HCT116 (cell line): ENCODE measurements at regions not wholly inside any gene's neighbourhood (a gene's known extent, or its start where the extent isn't known, plus 50 kb on each side); places are given as distances from the start of the nearest gene placed in this dataset.

Experiments used
- ATAC-seq: fragments of 200-7000 bp; cut with Tn5 transposase; 2 replicates; pipeline ENCODE4 v1.9.1; 2020; ENCODE audit warnings: mild to moderate bottlenecking, moderate library complexity
- BruUV-seq: library from RNA; stranded (reverse); fragments of 400-500 nt; replicated peaks from 2 replicates; lab custom pipeline; 2021; lab: Mats Ljungman, UMichigan
- CTCF ChIA-PET: fragments of 300-600 bp; sonication (Branson Sonifier 250); formaldehyde crosslinking; loops from one replicate; lab custom pipeline; 2021; ENCODE audit warnings: antibody characterized with exemption; lab: Charles Lee
- POLR2A ChIA-PET: fragments of 300-600, 350-600 bp; sonication (Branson Sonifier 250); formaldehyde crosslinking; loops from one replicate; lab custom pipeline; 2021; ENCODE audit warnings: antibody characterized with exemption; lab: Charles Lee
- RAD21 ChIA-PET, 2 experiments: fragments of 300-600 bp; sonication (Branson Sonifier 250); formaldehyde crosslinking; loops; one replicate each; lab custom pipeline; 2023; ENCODE audit warnings: low total read pairs in 2 of 2; ENCODE audit not compliant: uncharacterized antibody in 2 of 2, unreplicated experiment in 2 of 2, low non-redundant PET in 1 of 2; lab: Charles Lee
- DNase-seq: peaks from one replicate; pipeline ENCODE4 v3.0.0-alpha.2; 2010; ENCODE audit warnings: low read depth, low spot score
- H2AFZ ChIP-seq: fragments of 200-600 bp; shearing (Covaris generic), sonication (generic); 2 replicates; pipeline ENCODE4 v1.6.1; 2017; ENCODE audit warnings: low read depth, mixed run types, mixed read lengths, antibody characterized with exemption, low read length; ENCODE audit not compliant: poor library complexity, severe bottlenecking
- H3K27ac ChIP-seq: 2 replicates; pipeline ENCODE4 v1.5.1; 2012; ENCODE audit warnings: low read depth, low read length
- H3K27me3 ChIP-seq: fragments of 200-600 bp; sonication (generic); 2 replicates; pipeline ENCODE4 v1.6.1; 2016; ENCODE audit warnings: mixed run types, low read length, mixed read lengths; ENCODE audit not compliant: insufficient read depth
- H3K36me3 ChIP-seq, 2 experiments: fragments of 200-500 bp in 1 of 2; fragments of 200-600 bp in 1 of 2; sonication (Bioruptor generic) in 1 of 2; sonication (generic) in 1 of 2; 2 replicates each; pipeline versions ENCODE4 v1.5.1 to v1.6.1; 2014 to 2016; ENCODE audit warnings: low read length in 2 of 2, inconsistent platforms in 1 of 2, mixed read lengths in 1 of 2, mixed run types in 1 of 2; ENCODE audit not compliant: insufficient read depth in 2 of 2, control insufficient read depth in 1 of 2
- H3K4me1 ChIP-seq, 2 experiments: fragments of 200-600 bp in 1 of 2; sonication (generic) in 1 of 2; 2 replicates each; pipeline versions ENCODE4 v1.5.1 to v1.6.1; 2012 to 2017; ENCODE audit warnings: low read length in 2 of 2, inconsistent platforms in 1 of 2, mild to moderate bottlenecking in 1 of 2, mixed read lengths in 1 of 2, mixed run types in 1 of 2, moderate library complexity in 1 of 2; ENCODE audit not compliant: insufficient read depth in 2 of 2, control insufficient read depth in 1 of 2
- H3K4me2 ChIP-seq: fragments of 200-600 bp; sonication (generic); 2 replicates; pipeline ENCODE4 v1.6.1; 2017; ENCODE audit warnings: mixed run types, low read length, mixed read lengths
- H3K4me3 ChIP-seq, 2 experiments: fragments of 200-600 bp in 1 of 2; sonication (generic) in 1 of 2; replicated peaks in 1 of 2; 2 replicates each; pipeline ENCODE4 v1.5.1; 2011 to 2016; ENCODE audit warnings: low read length in 2 of 2, control low read depth in 1 of 2, low read depth in 1 of 2, mild to moderate bottlenecking in 1 of 2, mixed read lengths in 1 of 2, mixed run types in 1 of 2
- H3K79me2 ChIP-seq: fragments of 200-600 bp; sonication (generic); 2 replicates; pipeline ENCODE4 v1.6.1; 2017; ENCODE audit warnings: mild to moderate bottlenecking, mixed run types, low read length, moderate library complexity, mixed read lengths; ENCODE audit not compliant: insufficient read depth
- H3K9ac ChIP-seq: fragments of 200-600 bp; sonication (generic); 2 replicates; pipeline ENCODE4 v1.6.1; 2016; ENCODE audit warnings: low read length, mixed read lengths
- H3K9me2 ChIP-seq: fragments of 200-600 bp; sonication (generic), shearing (Covaris generic); 2 replicates; pipeline ENCODE4 v1.6.1; 2017; ENCODE audit warnings: mixed run types, mild to moderate bottlenecking, moderate library complexity; ENCODE audit not compliant: insufficient read depth
- H3K9me3 ChIP-seq, 2 experiments: fragments of 200-500 bp in 1 of 2; fragments of 200-600 bp in 1 of 2; sonication (Bioruptor generic) in 1 of 2; sonication (generic) in 1 of 2; 2 replicates each; pipeline ENCODE4 v1.6.1; 2014 to 2017; ENCODE audit warnings: low read length in 2 of 2, mixed read lengths in 2 of 2, inconsistent platforms in 1 of 2, low read depth in 1 of 2, mild to moderate bottlenecking in 1 of 2, mixed run types in 1 of 2, moderate library complexity in 1 of 2; ENCODE audit not compliant: control insufficient read depth in 1 of 2, insufficient read depth in 1 of 2
- H4K20me1 ChIP-seq: fragments of 200-600 bp; sonication (generic), shearing (Covaris generic); 2 replicates; pipeline ENCODE4 v1.6.1; 2017; ENCODE audit warnings: mixed run types, mild to moderate bottlenecking, moderate library complexity; ENCODE audit not compliant: insufficient read depth
- CEBPB ChIP-seq: IDR thresholded peaks from 2 replicates; pipeline ENCODE4 v1.6.1; 2012; ENCODE audit warnings: low read depth
- ELF1 ChIP-seq: IDR thresholded peaks from 2 replicates; pipeline ENCODE4 v1.6.1; 2012; ENCODE audit warnings: low read depth, borderline replicate concordance
- POLR2A ChIP-seq: IDR thresholded peaks from 2 replicates; pipeline ENCODE4 v1.7.0; 2011; ENCODE audit warnings: borderline replicate concordance; ENCODE audit not compliant: insufficient read depth, insufficient read length; ENCODE audit errors: extremely low read depth
- POLR2AphosphoS5 ChIP-seq: IDR thresholded peaks from 2 replicates; pipeline ENCODE4 v1.6.1; 2011; ENCODE audit warnings: mild to moderate bottlenecking, low read depth, low read length, moderate library complexity
- SRF ChIP-seq: IDR thresholded peaks from 2 replicates; pipeline ENCODE4 v1.6.1; 2012; ENCODE audit warnings: low read depth
- TCF7L2 ChIP-seq: IDR thresholded peaks from 2 replicates; pipeline ENCODE4 v1.7.0; 2011; ENCODE audit warnings: borderline replicate concordance, inconsistent platforms; ENCODE audit not compliant: insufficient read depth, insufficient read length; ENCODE audit errors: extremely low read depth
- YY1 ChIP-seq: IDR thresholded peaks from 2 replicates; pipeline ENCODE4 v1.6.1; 2011; ENCODE audit warnings: low read length, low read depth, moderate library complexity, mild to moderate bottlenecking; ENCODE audit not compliant: insufficient replicate concordance; ENCODE audit errors: extremely low read depth
- intact Hi-C: fragments of 100-400 bp; cut with micrococcal nuclease; formaldehyde crosslinking; loops from 2 replicates; pipeline ENCODE4 v1.10.0; 2022
- TF ChIP-seq, protein P1 (sequence below): IDR thresholded peaks from 2 replicates; pipeline ENCODE4 v1.6.1; 2012; ENCODE audit warnings: low read depth
- TF ChIP-seq, protein P2 (sequence below): IDR thresholded peaks from 2 replicates; pipeline ENCODE4 v1.6.1; 2012
- TF ChIP-seq, protein P3 (sequence below): IDR thresholded peaks from 2 replicates; pipeline ENCODE4 v1.6.1; 2011; ENCODE audit warnings: mild to moderate bottlenecking, low read length, moderate library complexity; ENCODE audit not compliant: insufficient replicate concordance; ENCODE audit errors: extremely low read depth
- TF ChIP-seq, protein P4 (sequence below), 3 experiments: fragments of 200-600 bp in 1 of 3; sonication (generic) in 1 of 3; IDR thresholded peaks in 2 of 3; conservative IDR thresholded peaks in 1 of 3; 2 replicates each; pipeline ENCODE4 v1.5.1; 2012 to 2017; ENCODE audit warnings: low read depth in 2 of 3, low read length in 2 of 3, antibody characterized with exemption in 1 of 3, borderline replicate concordance in 1 of 3, control low read depth in 1 of 3, mild to moderate bottlenecking in 1 of 3, mixed read lengths in 1 of 3, mixed run types in 1 of 3, moderate library complexity in 1 of 3; ENCODE audit not compliant: insufficient read depth in 1 of 3

DNA sequence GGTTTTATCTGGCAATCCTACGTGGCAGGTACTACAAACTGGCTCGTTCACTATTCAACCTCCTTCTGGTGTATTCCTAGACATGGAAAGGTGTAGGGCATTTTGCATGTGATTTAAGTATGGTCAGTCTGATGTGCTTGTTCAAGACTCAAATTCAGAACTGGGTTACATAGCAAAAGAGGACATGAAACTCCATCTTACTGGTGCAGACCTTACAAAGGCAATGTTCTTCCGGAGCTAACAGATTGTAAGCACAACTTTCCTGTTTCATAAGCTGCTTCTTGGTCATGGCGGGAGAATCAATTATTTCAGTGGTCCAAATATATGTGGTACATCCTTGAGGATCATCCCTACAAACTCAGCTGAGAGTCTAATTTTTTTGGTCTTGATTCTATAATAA lies 703.4 kb downstream of the EPM2A start:
- no peak for DNase-seq
- Histone ChIP-seq H3K27me3 (no peaks in the 10 kb centered on the region), H2AFZ (peak overlapping the region; percentile 47), H3K9ac (no peak overlapping the region), H3K9me2 (no peaks in the 10 kb centered on the region), H4K20me1 (no peaks in the 10 kb centered on the region), H3K79me2 (no peaks in the 10 kb centered on the region), H3K9me3 (no peaks in the 10 kb centered on the region), H3K4me1 (peaks cover 0 to 19% of the 10 kb centered on the region in 2 experiments; a peak in 2 of 4 replicates), H3K4me3 (no peak overlapping the region), H3K4me2 (no peak overlapping the region), H3K36me3 (no peaks in the 10 kb centered on the region), H3K27ac (no peak overlapping the region)
- ChIA-PET POLR2A (no interaction called here), RAD21 (no interaction called here), CTCF (no interaction called here)
- TF ChIP-seq SRF, result no peak
- TF ChIP-seq ELF1, result no peak
- TF ChIP-seq, protein P1, sequence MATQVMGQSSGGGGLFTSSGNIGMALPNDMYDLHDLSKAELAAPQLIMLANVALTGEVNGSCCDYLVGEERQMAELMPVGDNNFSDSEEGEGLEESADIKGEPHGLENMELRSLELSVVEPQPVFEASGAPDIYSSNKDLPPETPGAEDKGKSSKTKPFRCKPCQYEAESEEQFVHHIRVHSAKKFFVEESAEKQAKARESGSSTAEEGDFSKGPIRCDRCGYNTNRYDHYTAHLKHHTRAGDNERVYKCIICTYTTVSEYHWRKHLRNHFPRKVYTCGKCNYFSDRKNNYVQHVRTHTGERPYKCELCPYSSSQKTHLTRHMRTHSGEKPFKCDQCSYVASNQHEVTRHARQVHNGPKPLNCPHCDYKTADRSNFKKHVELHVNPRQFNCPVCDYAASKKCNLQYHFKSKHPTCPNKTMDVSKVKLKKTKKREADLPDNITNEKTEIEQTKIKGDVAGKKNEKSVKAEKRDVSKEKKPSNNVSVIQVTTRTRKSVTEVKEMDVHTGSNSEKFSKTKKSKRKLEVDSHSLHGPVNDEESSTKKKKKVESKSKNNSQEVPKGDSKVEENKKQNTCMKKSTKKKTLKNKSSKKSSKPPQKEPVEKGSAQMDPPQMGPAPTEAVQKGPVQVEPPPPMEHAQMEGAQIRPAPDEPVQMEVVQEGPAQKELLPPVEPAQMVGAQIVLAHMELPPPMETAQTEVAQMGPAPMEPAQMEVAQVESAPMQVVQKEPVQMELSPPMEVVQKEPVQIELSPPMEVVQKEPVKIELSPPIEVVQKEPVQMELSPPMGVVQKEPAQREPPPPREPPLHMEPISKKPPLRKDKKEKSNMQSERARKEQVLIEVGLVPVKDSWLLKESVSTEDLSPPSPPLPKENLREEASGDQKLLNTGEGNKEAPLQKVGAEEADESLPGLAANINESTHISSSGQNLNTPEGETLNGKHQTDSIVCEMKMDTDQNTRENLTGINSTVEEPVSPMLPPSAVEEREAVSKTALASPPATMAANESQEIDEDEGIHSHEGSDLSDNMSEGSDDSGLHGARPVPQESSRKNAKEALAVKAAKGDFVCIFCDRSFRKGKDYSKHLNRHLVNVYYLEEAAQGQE, result no peak
- no peak for TF ChIP-seq CEBPB
- no TSS peak for BruUV-seq
- ATAC-seq, result no peak
- intact Hi-C loops, result no loop called here

DNA sequence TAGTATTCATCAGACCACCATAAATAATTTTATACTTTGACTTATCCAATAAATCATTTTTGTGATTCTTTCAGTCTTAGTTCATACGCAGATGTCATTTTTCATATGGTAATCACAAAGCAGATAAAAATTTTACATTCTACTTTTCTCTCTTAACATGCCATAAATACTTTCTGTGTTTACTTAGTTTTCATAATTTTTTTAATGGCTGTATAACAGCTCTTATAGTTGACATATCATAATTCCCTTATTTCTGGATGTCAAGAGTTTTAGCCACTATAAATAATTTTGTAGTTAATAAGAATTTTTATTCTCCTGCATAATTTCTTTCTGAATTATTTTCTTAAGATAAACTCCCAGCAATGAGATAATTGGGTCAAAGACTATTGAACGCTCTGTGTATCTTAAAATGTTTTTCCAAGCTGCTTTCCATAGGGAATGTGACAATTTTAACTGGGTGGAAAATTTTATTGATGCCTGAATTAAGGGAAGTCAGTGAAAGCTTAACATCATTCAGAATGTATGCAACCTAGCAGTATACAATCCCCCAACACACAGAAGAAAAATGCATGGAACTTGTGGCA lies 702.7 kb downstream of the EPM2A start:
- TF ChIP-seq POLR2A (no peak), CEBPB (no peak), POLR2AphosphoS5 (no peak), TCF7L2 (no peak), ELF1 (no peak), YY1 (no peak)
- TF ChIP-seq, protein P2, sequence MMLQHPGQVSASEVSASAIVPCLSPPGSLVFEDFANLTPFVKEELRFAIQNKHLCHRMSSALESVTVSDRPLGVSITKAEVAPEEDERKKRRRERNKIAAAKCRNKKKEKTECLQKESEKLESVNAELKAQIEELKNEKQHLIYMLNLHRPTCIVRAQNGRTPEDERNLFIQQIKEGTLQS, result no peak
- TF ChIP-seq, protein P3, sequence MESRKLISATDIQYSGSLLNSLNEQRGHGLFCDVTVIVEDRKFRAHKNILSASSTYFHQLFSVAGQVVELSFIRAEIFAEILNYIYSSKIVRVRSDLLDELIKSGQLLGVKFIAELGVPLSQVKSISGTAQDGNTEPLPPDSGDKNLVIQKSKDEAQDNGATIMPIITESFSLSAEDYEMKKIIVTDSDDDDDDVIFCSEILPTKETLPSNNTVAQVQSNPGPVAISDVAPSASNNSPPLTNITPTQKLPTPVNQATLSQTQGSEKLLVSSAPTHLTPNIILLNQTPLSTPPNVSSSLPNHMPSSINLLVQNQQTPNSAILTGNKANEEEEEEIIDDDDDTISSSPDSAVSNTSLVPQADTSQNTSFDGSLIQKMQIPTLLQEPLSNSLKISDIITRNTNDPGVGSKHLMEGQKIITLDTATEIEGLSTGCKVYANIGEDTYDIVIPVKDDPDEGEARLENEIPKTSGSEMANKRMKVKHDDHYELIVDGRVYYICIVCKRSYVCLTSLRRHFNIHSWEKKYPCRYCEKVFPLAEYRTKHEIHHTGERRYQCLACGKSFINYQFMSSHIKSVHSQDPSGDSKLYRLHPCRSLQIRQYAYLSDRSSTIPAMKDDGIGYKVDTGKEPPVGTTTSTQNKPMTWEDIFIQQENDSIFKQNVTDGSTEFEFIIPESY, result no peak
- TF ChIP-seq, protein P4, sequence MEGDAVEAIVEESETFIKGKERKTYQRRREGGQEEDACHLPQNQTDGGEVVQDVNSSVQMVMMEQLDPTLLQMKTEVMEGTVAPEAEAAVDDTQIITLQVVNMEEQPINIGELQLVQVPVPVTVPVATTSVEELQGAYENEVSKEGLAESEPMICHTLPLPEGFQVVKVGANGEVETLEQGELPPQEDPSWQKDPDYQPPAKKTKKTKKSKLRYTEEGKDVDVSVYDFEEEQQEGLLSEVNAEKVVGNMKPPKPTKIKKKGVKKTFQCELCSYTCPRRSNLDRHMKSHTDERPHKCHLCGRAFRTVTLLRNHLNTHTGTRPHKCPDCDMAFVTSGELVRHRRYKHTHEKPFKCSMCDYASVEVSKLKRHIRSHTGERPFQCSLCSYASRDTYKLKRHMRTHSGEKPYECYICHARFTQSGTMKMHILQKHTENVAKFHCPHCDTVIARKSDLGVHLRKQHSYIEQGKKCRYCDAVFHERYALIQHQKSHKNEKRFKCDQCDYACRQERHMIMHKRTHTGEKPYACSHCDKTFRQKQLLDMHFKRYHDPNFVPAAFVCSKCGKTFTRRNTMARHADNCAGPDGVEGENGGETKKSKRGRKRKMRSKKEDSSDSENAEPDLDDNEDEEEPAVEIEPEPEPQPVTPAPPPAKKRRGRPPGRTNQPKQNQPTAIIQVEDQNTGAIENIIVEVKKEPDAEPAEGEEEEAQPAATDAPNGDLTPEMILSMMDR (IDR thresholded peaks at IDR 0.05 in 2 of 3, conservative IDR thresholded peaks at IDR 0.05 in 1 of 3; ENCODE audit: borderline replicate concordance in 1 of 3, insufficient read depth in 1 of 3, low read depth in 2 of 3, low read length in 2 of 3), result no peak
- no peak overlapping the region for H3K4me3 ChIP-seq
- POLR2A ChIA-PET, result no interaction called here
- CTCF ChIA-PET, result no interaction called here
- intact Hi-C loops, result no loop called here
- no TSS peak for BruUV-seq
- H3K27me3 ChIP-seq, result no peaks in the 10 kb centered on the region
- no peak overlapping the region for H3K9ac ChIP-seq
- no peaks in the 10 kb centered on the region for H3K9me3 ChIP-seq
- no peak overlapping the region for H2AFZ ChIP-seq
- H3K9me2 ChIP-seq, result no peaks in the 10 kb centered on the region
- H3K4me1 ChIP-seq, result peaks cover 0 to 18% of the 10 kb centered on the region in 2 experiments; a peak in 2 of 4 replicates
- H3K4me2 ChIP-seq, result no peak overlapping the region
- H3K36me3 ChIP-seq, result no peaks in the 10 kb centered on the region
- no peaks in the 10 kb centered on the region for H3K79me2 ChIP-seq
- RAD21 ChIA-PET, result no interaction called here
- H3K27ac ChIP-seq, result no peak overlapping the region
- H4K20me1 ChIP-seq, result no peaks in the 10 kb centered on the region
- no peak for ATAC-seq
- no peak for DNase-seq
